Calu3 (cell line): ENCODE measurements at regions not wholly inside any gene's neighbourhood (a gene's known extent, or its start where the extent isn't known, plus 50 kb on each side); places are given as distances from the start of the nearest gene placed in this dataset.

Experiments used
- BruUV-seq: library from RNA; stranded (reverse); fragments of 400-500 nt; replicated peaks from 2 replicates; lab custom pipeline; 2021; lab: Mats Ljungman, UMichigan
- CTCF ChIA-PET: fragments of 300-600 bp; sonication (Branson Sonifier 250); formaldehyde crosslinking; loops from one replicate; lab custom pipeline; 2022; ENCODE audit warnings: antibody characterized with exemption; lab: Charles Lee
- DNase-seq: peaks from one replicate; pipeline ENCODE4 v3.0.0; 2022
- H3K27ac Mint-ChIP-seq: one replicate; pipeline ENCODE4 v1.8.0; 2022; ENCODE audit warnings: mixed read lengths; ENCODE audit not compliant: unreplicated experiment
- H3K27me3 Mint-ChIP-seq: one replicate; pipeline ENCODE4 v1.8.0; 2022; ENCODE audit warnings: mixed read lengths; ENCODE audit not compliant: unreplicated experiment
- H3K36me3 Mint-ChIP-seq: one replicate; pipeline ENCODE4 v1.8.0; 2022; ENCODE audit warnings: mild to moderate bottlenecking, moderate library complexity, mixed read lengths; ENCODE audit not compliant: insufficient read depth, unreplicated experiment
- H3K4me1 Mint-ChIP-seq: one replicate; pipeline ENCODE4 v1.8.0; 2022; ENCODE audit warnings: mild to moderate bottlenecking, low read depth, mixed read lengths; ENCODE audit not compliant: unreplicated experiment
- H3K4me3 Mint-ChIP-seq: one replicate; pipeline ENCODE4 v1.8.0; 2022; ENCODE audit warnings: mild to moderate bottlenecking, low read depth, moderate library complexity, mixed read lengths; ENCODE audit not compliant: unreplicated experiment
- H3K9me3 Mint-ChIP-seq: one replicate; pipeline ENCODE4 v1.8.0; 2022; ENCODE audit warnings: low read depth, mixed read lengths; ENCODE audit not compliant: unreplicated experiment
- CTCF ChIP-seq: fragments of 200-600 bp; IDR thresholded peaks from one replicate; pipeline ENCODE4 v1.8.0; 2022; ENCODE audit warnings: antibody characterized with exemption; ENCODE audit not compliant: unreplicated experiment
- intact Hi-C: fragments of 100-400 bp; cut with micrococcal nuclease; formaldehyde crosslinking; loops from one replicate; pipeline ENCODE4 v1.10.0; 2022; ENCODE audit not compliant: unreplicated experiment

DNA sequence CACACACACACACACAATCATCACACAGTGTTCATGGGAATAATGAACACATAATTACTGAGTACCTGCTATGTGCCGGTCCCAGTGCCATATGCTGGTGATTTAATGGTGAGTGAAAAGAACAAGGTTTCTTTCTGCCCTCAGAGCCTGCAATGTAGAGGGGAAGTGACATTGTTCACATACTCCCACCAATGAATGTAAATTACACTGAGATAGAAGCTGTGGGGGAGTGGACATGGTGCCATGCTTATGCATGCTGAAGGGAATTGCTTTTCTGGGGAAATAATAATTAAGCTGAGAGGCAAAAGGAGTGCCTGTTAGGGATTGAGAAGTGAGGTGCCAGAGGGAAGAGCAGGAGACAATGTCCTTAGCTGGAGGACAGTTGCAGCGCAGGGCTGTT, 175.1 kb downstream of the MFSD1 start:
- H3K9me3 Mint-ChIP-seq = peaks cover 3% of the 10 kb centered on the region
- no peak overlapping the region for H3K4me3 Mint-ChIP-seq
- no peaks in the 10 kb centered on the region for H3K27me3 Mint-ChIP-seq
- no peaks in the 10 kb centered on the region for H3K36me3 Mint-ChIP-seq
- TF ChIP-seq CTCF = no peak
- no peaks in the 10 kb centered on the region for H3K4me1 Mint-ChIP-seq
- intact Hi-C loops = no loop called here
- no peak overlapping the region for H3K27ac Mint-ChIP-seq
- no peak for DNase-seq
- CTCF ChIA-PET = no interaction called here
- no TSS peak for BruUV-seq

DNA sequence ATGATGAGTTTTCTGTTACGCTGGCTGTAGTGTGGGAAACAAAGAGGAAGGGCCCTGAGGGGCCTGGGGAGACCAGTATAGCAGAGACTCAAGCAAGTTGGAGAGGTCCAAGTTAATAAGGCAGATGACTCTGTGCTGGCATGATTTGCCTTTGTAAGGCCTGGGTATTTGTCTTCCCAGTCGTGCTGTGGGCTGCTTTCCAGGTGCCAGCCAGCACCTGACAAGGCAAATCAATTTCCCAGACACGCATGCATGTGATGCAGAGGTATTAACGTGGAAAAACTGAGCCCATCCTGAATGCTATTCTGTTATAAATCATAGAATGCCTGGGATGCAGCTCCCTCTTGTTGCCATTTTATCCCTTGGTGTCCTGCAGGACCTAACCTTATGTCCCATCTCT, 175.6 kb downstream of the MFSD1 start:
- TF ChIP-seq CTCF = no peak
- Mint-ChIP-seq H3K27ac (no peak overlapping the region), H3K27me3 (no peaks in the 10 kb centered on the region), H3K9me3 (peaks cover 3% of the 10 kb centered on the region), H3K36me3 (no peaks in the 10 kb centered on the region), H3K4me1 (no peaks in the 10 kb centered on the region), H3K4me3 (no peak overlapping the region)
- intact Hi-C loops = no loop called here
- BruUV-seq = no TSS peak
- CTCF ChIA-PET = interaction anchor here (1.0 kb wide), 1 partner anchor 61 kb away, joined by 3 read pairs; no protein-coding TSS in a partner anchor
- DNase-seq = no peak

DNA sequence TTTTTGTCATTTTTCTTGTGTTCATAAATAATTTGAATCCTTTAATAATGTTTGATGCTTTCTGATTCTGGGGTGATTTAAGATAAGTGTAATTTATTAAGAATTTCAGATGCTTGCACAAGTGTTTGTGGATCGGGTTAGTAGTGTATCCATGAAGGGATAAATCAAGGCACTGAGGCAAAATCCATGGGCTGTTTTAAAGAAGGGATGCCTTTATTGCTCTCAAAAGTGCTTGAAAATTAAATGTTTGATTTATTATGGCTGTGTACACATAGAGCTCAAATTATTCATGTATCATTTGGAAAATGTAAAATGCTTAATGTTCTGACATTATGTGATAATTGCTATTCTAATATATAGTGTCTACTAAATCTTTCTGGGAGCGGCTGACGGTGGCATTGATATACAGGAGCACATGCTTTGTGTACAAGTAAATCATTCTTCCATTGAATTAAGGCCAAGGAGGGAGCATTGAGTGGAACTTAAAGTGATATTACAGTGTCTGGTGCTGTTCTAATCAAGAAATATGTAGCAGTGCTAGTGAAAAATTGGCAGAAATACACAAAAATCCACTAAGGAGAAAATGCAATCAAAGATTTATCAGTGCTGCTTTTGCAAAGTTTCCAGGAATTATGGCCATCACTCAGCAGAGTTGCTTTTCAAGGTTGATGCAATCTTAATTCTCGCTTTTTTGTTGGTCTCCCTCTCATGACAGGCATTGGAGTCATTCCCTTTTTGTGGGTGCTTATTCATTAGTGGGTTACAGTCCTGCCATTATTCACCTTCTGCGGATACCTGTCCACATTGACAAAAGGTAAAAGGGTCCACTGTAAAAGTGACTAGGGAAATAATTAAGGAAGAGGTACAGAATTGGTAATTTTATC, 181.6 kb downstream of the MFSD1 start:
- no peak for TF ChIP-seq CTCF
- CTCF ChIA-PET = interaction anchor here (0.7 kb wide), 1 partner anchor 77 kb away, joined by 3 read pairs; no protein-coding TSS in a partner anchor
- no TSS peak for BruUV-seq
- no peaks in the 10 kb centered on the region for H3K27me3 Mint-ChIP-seq
- H3K4me3 Mint-ChIP-seq = no peak overlapping the region
- H3K27ac Mint-ChIP-seq = no peak overlapping the region
- intact Hi-C loops = no loop called here
- no peaks in the 10 kb centered on the region for H3K9me3 Mint-ChIP-seq
- no peak for DNase-seq
- H3K36me3 Mint-ChIP-seq = no peaks in the 10 kb centered on the region
- no peaks in the 10 kb centered on the region for H3K4me1 Mint-ChIP-seq

DNA sequence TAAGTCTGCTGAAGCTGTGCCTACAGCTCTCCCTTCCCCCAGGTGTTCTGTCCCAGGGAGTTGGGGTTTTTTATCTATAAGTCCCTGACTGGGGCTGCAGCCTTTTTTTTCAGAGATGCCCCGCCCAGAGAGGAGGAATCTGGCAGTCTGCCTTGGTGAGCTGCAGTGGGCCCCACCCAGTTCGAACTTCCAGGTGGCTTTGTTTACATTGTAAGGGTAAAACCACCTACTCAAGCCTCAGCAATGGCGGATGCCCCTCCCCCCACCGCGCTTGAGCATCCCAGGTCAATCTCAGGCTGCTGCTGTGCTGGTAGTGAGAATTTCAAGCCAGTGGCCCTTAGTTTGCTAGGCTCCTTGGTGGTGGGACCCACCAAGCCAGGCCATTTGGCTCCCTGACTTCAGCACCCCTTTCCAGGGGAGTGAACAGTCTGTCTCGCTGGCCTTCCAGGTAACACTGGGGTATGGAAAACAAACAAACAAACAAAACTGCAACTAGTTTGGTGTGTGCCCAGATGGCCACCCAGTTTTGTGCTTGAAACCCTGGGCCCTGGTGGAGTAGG, 189.4 kb downstream of the MFSD1 start:
- Mint-ChIP-seq H3K36me3 (no peaks in the 10 kb centered on the region), H3K4me1 (peaks cover 8% of the 10 kb centered on the region), H3K27me3 (no peaks in the 10 kb centered on the region), H3K9me3 (no peaks in the 10 kb centered on the region), H3K4me3 (no peak overlapping the region), H3K27ac (no peak overlapping the region)
- DNase-seq = peak; percentile 92
- intact Hi-C loops = no loop called here
- no peak for TF ChIP-seq CTCF
- CTCF ChIA-PET = no interaction called here
- BruUV-seq = no TSS peak
